NK-92 (cell line): ENCODE measurements at regions not wholly inside any gene's neighbourhood (a gene's known extent, or its start where the extent isn't known, plus 50 kb on each side); places are given as distances from the start of the nearest gene placed in this dataset.

ENCODE experiments used
- DNase-seq: peaks from one replicate; lab custom pipeline; 2025; ENCODE audit not compliant: unreplicated experiment; lab: John Stamatoyannopoulos, UW

DNA sequence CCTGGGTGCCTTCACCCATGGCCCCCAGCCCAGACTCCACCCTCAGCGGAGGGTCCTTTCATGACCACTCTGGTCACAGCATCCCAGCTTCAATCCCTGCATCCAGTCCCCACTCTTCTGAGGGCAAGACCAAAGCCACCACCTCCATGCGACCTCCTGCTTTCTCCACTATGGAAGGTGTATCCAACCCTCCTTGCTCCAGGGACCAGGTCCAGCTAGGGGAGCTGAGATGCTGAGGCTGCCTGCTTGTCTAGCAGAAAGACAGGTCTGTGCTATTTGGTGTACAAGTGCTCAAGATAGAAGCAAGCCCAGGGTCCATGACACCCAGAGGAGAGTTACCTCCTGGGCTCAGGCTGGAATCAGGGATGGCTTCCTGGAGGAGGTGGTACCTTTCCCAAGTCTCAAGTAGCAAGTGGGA lies 73.8 kb upstream of the RAB6C start:
- DNase-seq = no peak

DNA sequence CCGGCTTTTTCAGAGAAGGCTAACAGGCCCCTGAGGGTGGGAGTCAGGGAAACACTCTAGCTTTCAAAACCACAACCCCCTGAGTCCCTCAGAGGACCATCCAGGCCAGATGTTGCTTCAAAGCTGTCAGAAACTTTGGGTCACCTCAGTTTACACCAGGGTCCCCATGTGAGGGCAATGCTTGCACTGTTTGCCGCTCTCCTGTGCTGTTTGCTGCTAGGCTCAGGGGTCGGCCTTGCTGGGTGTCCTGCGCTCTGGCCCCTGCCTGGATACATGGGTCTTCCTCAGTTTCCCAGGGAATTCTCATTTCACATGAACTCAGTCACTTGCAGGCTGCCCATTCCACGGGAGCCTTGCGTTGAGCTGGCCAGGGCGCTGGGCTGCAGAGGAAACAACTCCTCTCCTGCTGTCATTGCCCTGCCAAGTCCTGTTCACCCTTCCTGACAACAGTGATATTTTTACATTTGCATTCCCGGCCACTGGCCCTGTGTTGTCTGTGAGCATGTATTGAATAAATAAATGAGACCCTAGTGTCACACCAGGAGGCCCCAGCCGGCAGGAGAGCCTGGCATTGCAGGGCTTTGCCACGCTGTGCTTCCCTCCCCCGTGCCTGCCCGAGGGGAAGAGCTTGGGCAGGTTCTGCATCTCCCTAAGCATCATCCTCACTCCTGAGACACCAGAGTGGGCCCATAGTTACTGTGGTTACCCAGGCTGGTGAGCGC lies 73.2 kb upstream of the RAB6C start:
- DNase-seq = no peak

DNA sequence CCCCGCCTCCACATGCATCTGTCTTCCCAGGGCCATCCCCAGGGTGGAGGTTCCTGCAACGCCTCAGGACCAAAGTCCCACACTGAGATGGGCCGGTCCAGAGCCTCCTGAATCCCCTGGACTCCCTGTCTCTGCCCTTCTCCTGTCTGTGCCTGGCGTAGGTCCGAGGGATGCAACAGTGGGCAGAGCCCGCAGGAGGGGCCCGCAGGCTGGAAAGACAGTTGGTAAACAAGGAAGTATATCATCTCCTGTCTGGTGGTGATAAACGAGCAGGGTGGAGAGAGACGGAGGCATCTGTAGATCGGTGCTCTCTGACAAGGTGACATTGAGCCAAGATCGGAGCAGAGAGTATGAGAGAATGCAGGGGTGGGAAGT lies 72.6 kb upstream of the RAB6C start:
- DNase-seq = no peak

DNA sequence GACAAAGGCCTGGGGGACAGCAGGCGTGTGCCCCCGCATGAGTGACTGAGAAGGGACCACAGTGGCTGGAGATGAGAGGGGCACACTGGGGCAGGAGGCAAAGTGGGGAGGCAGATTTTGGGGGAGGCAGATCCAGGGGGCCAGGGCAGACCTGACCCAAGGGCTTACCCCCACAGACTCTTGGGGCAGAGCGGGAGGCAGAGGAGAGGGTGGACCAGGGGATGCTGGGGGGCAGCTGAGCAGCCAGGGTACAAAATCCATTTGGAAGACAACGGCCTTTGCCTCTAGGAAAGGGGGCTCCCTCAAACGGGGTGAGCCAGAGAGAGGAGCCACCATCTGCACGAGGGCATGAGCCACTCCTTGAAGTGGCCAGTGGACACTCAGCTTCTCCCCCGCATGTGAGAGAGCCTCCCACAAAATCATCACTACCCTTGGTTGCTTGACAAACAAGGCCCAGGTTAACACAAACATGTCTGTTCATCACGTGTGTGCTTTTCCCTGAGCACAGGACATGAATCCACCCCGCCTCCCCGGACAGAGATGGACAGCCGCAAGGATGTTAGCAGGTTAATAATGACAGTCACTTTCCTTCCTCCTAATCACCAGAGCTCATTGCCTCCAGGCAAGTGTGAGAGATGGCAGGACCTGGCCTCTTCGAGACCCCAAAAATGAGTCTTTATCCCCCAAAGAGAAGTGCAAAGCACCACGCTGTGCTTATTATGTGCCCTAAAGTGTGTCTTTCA lies 72.0 kb upstream of the RAB6C start:
- DNase-seq = no peak

DNA sequence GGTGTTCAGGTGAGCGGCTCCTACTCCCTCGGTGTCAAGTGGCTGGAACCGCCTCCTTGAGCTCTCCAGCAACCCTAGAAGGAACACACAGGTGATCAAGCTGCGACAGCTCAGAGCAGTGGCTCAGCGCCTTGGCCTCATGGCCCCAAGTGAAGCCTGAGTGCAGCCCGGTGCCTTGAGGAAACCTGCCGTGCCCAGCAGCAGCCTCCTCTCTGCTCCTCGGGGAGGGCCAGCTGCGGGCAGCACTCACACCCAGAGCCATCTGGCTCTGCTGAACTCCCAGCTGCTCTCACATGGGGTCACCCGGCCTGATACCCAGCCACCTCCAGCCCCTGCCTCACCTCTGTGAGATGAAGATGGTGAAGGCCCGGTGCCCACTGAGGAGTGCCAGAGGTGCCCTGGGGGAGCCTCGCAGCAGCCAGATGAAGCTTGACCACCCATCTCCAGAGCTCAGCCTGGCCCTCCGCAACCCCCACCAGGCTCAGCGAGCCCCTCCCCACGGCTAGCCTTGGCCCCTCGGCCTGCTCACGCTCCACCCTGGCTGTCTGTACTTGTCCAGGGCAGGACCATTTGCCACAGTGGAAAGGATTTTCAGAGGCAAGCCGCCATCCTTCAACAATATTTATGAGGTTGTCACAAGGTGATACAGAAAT lies 70.6 kb upstream of the RAB6C start:
- DNase-seq = no peak

DNA sequence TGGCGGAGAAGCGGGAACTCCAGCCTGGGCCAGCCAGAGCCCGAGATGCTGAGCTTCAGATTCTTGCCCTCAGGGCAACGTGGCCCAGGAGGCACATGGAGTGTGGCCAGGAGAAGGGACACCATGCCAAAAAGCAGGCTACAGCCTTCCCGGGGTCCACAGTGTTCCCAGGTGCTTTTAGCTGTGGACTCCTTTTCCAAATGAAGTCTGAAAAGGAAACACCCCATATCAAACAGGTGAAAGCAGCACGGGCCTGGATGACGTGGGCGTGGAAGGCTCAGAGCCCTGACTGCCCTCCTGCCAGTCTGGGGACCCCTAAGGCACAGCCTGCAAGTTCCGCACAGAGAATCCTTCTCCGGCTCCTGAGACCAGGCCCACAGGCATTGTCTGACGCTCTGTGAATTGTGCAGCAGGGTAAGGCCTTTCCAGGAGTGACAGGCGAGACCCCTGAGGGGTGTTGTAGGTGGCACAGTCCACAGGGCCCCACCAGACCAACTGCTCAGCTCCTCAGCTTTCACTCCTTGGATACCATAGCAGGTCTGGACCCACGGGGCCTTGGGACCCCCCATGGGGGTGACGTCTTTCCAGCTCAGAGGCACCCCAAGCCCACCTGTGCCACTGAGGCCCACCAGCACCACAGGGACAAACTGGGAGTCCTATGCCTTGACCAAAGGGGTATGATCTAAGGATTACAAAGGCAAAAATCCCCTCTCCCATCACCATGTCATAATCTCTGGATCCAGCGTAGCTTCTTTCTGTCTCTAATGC lies 69.6 kb upstream of the RAB6C start:
- DNase-seq = no peak

DNA sequence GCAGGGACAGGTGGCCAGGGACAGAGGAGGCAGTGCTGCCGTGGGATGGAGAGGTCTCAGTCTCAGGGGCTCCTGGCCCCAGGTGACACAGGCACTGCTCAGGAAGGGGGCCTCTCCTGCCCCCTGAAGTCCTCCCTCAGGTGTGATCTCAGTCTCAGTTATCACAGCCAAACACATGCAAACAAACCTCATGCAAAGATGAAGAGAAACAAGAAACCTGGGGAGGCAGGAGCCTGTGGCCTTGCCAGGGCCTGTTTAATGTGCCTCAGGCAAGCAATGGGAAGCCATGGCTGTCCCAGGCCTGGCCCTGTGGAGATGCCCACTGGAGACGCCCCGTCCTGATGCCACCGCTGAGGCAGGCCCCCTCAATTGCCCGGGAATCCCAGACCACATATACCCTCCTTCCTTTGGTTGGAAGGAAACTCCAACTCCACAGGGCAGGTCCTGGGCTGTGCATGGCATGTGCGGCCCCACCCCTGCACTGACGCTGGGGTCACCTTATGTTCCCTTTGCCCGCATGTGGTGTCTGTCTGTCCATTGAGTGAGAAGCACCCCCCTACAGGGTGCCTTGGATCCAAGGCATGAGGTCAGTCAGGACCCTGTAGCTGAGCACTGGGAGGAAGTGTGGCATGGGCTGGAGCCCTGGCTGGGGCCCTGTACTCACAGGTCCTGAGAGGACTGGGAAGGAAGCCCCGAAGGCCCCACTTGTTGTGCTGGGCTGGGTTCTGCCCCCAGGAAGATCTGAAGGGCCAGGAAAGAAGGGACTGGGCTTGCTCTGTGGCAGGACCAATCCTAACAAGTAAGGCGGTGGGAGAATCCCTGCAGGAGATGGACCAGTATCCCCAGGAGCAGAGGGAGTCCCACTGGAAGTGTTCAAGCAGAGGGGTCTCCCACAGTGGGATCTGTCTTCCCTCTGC lies 68.8 kb upstream of the RAB6C start:
- DNase-seq = no peak

DNA sequence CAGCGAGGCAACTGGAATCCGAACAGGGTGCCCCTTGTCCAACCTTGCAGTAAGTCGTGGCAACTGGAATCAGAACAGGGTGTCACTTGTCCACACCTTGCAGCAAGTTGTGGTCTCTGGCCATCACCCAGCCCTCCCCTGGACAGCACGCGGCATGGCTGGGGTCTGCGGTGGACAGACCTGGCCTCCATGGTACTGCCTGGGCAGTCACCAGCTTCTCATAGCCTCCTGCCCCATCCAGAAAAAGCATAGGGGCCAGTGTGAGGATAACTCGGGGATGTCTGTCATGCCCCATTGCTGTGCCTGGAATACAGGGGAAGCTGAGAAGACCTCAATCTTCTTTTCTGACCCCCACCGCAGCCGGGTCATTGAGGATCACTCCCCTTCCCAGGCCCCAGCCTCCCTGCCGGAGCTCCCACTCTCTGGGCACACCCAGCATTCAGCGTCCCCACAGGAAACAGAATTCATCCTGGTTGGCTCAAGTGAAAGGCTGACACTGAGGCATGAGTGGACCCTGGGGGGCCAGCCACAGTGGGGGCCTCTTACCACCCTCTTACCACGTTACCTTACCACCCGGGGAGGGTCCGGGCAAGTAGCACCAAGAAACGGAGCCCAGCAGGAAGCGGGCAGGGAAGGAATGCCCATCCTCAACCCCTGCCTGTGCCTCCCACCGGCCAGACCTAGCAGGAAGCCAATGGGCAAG lies 68.0 kb upstream of the RAB6C start:
- DNase-seq = no peak

DNA sequence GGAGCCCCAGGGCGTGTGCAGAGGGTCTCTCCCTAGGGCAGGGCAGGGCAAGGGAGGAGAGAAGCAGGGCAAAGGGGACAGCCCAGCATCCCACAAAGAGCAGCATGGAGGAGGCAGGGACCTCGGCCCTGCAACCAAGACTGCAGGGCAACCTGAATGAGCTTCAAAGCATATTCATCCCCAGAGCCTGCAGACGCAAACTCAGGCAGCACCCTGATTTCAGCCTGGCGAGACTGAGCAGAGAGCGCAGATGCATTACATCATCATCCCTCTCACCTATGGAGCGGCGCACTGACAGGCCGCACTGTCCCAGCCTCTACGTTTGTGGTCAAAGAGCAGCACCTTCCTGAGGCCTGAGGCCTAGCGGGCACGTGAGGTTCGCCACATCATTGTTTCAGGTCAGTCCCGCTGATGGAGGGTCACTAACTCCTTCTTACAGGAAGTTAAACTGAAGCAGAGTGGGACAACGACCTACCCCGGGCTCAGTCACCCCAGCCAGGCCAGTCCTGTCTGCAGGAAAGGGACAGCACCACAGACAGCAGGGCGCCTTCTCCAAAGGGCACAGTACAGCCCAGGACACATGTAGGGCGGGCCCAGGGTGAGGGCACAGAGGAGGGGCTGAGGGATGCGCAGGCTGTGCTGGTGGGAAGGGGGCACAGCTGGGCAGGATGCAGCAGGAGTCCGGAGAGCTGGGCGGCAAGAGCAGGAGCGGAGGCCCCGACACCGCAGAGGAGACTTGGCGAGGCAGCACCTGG lies 67.2 kb upstream of the RAB6C start:
- no peak for DNase-seq

DNA sequence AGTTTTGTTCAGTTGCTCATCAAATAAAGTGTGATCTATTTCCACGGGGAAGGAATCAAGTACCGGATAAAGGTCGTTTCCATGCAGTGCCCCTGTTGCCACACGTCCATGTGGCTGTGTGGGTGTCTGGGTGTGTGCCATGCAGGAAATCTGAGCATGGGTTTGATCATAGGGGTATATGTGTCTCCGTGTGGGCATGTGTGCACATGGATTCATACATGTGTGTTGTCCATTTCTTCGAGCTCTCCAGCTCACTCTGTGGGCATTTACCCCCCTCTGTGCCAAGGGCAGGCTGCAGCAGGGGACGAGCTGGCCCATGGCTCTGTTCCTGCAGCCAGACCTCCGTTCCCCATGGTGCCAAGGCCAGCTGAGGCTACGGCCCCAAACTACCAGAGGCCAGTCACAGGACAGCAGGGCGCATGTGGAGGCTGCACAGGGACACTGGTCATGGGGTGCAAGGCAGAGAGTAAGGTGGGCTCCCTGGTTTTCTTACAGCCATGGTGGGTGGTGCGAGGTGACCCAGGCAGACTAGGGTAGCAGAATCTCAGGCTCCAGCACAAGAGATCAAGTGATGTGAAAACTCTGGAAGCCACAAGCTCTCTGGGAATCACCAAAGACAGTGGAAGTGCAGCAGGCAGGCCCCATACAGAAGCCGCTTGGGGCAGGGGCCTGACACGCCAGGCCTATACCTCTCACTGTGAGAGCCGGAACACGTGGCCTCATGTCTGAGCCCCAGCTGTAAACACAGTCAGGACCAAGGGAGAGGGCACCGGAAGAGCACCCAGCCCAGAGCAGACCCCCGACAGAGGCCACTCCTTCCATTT lies 66.4 kb upstream of the RAB6C start:
- DNase-seq = no peak

DNA sequence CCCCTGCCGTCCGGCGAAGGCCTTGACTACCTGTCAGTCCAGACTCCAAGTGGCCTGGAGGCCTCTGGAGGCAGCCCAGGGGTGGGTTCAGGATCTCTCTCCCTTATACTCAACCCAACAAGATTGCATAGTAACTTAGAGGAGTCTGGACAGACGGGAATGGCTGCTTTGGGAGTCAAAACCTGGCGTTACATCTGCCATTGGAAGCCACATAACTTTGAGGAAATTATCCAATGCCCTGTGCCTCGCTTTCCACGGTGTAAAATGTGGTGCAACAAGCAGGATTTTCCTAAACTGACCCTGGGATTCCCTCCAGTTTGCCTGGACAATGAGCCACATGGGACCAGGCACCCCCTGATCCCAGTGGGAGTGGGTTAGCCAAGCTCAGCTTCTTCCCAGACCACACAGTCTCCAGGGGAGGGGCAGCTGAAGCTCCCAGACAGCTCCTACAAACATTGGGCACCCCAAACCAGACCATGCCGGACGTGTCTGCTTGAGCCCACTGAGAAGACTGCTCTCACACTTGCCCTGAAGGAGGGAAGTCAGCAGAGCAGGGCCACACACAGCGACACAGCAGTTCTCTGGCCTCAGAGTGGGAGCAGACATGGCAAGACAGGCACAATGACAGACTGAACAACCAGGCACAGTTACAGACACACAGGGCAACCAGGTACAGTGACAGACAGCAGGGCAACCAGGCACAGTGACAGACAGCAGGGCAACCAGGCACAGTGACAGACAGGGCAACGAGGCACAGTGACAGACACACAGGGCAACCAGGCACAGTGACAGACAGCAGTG lies 65.6 kb upstream of the RAB6C start:
- DNase-seq = no peak

DNA sequence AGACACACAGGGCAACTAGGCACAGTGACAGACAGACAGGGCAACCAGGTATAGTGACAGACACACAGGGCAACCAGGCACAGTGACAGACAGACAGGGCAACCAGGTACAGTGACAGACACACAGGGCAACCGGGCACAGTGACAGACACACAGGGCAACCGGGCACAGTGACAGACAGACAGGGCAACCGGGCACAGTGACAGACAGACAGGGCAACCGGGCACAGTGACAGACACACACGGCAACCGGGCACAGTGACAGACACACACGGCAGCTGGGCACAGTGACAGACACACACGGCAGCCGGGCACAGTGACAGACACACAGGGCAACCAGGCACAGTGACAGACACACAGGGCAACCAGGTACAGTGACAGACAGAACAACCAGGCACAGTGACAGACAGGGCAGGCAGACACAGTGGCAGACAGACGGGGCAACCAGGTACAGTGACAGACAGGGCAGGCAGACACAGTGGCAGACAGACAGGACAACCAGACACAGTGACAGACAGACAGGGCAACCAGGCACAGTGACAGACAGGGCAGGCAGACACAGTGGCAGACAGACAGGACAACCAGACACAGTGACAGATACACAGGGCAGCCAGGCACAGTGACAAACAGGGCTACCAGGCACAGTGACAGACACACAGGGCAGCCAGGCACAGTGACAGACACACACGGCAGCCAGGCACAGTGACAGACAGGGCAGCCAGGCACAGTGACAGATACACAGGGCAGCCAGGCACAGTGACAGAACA lies 64.7 kb upstream of the RAB6C start:
- no peak for DNase-seq

DNA sequence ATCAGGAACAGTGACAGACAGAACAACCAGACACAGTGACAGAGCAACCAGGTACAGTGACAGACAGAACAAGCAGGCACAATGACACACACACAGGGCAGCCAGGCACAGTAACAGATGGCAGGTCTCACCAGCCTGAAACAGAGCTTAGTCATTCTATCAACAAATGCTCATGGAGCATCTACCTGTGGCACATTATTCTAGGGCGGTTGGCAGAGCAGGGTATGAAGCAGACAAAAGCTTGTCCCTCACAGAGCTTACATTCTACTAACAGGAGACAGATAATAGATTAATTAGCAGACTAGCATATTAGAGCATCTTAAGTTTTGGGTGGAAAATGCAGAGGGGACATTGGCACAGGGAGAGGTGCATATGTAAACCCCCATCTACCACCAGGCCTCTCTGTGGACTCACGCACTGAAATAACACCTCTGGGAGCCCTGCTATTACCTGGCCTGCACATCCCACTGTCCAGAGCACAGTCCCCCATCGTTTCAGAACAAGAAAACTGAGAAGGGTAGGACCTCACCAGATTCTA lies 64.1 kb upstream of the RAB6C start:
- no peak for DNase-seq

DNA sequence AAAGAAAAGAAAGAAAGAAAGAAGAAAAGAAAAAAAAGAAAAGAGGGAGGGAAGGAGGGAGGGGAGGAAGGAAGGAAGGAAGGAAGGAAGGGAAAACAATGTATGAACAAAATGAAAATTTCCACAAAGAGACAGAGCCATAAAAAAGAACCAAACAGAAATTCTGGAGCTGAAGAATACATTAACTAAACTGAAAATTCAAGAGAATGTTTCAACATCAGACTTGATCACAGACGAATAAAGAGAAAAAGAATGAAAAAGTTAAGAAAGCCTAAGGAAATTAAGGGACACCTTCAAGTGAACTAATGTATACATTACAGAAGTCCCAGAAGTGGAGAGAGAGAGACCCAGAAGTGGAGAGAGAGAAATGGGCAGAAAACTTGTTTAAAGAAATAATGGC lies 60.9 kb upstream of the RAB6C start:
- no peak for DNase-seq

DNA sequence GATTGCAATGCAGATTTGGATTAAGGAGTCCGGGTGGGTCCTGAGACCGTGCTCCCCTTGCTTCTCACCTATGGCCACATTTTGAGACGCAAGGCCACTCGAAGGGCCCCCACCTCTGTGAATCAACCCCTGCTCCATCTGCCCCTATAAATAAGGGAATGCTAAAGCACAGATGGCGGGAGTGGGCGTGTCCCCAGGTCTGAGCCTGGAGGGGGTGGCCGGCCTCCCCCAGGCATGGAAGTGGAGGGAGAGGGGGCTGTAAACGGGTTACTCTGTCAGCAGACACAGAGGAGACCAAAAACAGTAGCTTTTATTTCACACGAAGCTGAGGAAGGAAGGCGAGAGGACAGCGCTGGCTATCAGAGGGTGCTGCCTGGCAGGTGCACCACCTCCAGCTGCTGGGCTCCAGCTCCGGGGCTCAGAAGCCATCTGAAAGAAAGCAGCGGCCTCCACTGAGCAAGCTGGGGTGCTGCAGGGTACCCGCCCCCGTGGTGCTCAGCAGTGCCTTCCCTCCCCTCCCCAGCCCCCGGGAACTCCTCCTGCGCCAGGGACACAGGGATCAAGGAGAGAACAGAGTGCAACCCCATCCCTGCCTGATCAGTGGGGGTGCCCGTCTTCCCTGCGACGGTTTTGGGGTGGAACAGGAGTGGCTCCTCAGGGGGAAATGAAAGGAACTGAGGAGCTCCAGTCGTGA lies 56.7 kb upstream of the RAB6C start:
- DNase-seq = no peak
